ENCODE measurements at regions not wholly inside any gene's neighbourhood (a gene's known extent, or its start where the extent isn't known, plus 50 kb on each side); places are given as distances from the start of the nearest gene placed in this dataset.

DNA sequence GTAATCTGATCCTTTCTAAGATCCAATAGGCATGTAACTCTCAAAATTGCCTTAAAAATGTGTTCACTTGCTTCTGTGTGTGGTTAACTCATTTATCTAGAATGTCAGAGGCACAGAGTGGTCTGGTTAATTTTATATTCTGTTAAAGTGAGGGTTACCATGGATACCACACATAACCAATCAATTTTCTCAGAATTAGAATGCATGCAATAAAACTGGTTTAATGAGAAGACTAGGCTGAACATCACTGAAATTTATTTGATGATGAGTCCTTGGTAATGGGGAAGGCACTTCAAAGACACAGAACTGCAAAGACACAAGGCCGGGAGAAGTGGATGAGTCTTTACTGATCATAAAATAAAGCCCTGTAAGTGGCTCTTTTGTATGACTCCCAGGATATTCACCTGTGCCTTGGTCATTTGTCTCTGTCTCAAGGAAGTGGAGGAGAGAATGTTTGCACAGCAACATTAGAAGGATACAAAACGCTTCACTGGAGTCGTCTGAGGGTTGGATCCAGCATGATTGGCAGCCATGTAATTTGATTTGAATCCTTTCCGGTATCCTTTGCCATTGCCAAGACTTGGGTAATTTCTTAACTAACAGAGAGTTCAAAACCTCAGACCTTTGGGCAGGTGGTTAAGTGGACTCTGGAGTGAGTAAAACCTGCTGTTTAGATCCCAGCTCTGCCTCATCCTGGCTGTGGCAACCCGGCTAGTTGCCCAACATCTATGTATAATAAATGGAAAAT is 94.0 kb upstream of the RBPJ start:
- TF ChIP-seq, protein P1, sequence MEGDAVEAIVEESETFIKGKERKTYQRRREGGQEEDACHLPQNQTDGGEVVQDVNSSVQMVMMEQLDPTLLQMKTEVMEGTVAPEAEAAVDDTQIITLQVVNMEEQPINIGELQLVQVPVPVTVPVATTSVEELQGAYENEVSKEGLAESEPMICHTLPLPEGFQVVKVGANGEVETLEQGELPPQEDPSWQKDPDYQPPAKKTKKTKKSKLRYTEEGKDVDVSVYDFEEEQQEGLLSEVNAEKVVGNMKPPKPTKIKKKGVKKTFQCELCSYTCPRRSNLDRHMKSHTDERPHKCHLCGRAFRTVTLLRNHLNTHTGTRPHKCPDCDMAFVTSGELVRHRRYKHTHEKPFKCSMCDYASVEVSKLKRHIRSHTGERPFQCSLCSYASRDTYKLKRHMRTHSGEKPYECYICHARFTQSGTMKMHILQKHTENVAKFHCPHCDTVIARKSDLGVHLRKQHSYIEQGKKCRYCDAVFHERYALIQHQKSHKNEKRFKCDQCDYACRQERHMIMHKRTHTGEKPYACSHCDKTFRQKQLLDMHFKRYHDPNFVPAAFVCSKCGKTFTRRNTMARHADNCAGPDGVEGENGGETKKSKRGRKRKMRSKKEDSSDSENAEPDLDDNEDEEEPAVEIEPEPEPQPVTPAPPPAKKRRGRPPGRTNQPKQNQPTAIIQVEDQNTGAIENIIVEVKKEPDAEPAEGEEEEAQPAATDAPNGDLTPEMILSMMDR (IDR thresholded peaks at IDR 0.05), result no peak
- no peak for TF ChIP-seq POLR2A (IDR thresholded peaks at IDR 0.05)

All from heart left ventricle (tissue), 13 donors.